CD14-positive monocyte (primary cell): ENCODE measurements at regions not wholly inside any gene's neighbourhood (a gene's known extent, or its start where the extent isn't known, plus 50 kb on each side); places are given as distances from the start of the nearest gene placed in this dataset.

Experiments used
- DNase-seq, 3 donors: peaks; one replicate each; pipeline ENCODE4 v3.0.0-alpha.2; 2011 to 2022
- H2AFZ ChIP-seq: 2 replicates; pipeline ENCODE4 v1.6.0; 2012; ENCODE audit warnings: mild to moderate bottlenecking, low read depth, low read length, inconsistent platforms; ENCODE audit not compliant: insufficient read depth, poor library complexity, severe bottlenecking
- H3K27ac ChIP-seq, 2 donors: 1 replicate in 1 of 2; 2 replicates in 1 of 2; pipeline ENCODE4 v1.5.1; 2012 to 2013; ENCODE audit warnings: low read length in 2 of 2, control low read depth in 1 of 2, inconsistent platforms in 1 of 2, low read depth in 1 of 2, mild to moderate bottlenecking in 1 of 2
- H3K27me3 ChIP-seq, 2 donors: one replicate each; pipeline versions ENCODE4 v1.6.0 to v1.6.1; 2011 to 2013; ENCODE audit warnings: low read length in 2 of 2; ENCODE audit not compliant: control insufficient read depth in 2 of 2, insufficient read depth in 2 of 2
- H3K36me3 ChIP-seq, 2 donors: replicated peaks in 1 of 2; 1 replicate in 1 of 2; 2 replicates in 1 of 2; pipeline versions ENCODE4 v1.5.1 to v1.6.1; 2012 to 2013; ENCODE audit warnings: low read length in 2 of 2, control low read depth in 1 of 2, inconsistent platforms in 1 of 2, mild to moderate bottlenecking in 1 of 2; ENCODE audit not compliant: insufficient read depth in 2 of 2, control insufficient read depth in 1 of 2
- H3K4me1 ChIP-seq, 2 donors: 1 replicate in 1 of 2; 2 replicates in 1 of 2; pipeline versions ENCODE4 v1.5.1 to v1.6.1; 2012 to 2013; ENCODE audit warnings: low read length in 2 of 2, control low read depth in 1 of 2, inconsistent platforms in 1 of 2, mild to moderate bottlenecking in 1 of 2, moderate library complexity in 1 of 2; ENCODE audit not compliant: insufficient read depth in 2 of 2, control insufficient read depth in 1 of 2
- H3K4me2 ChIP-seq: replicated peaks from 2 replicates; pipeline ENCODE3; 2012; ENCODE audit warnings: low read length, moderate library complexity, mild to moderate bottlenecking; ENCODE audit not compliant: poor library complexity, severe bottlenecking; ENCODE audit errors: extremely low read depth
- H3K4me3 ChIP-seq, 3 experiments: fragments of 200-600 bp in 1 of 3; sonication (generic) in 1 of 3; replicated peaks in 1 of 3; 1 replicate in 2 of 3; 2 replicates in 1 of 3; pipeline ENCODE4 v1.5.1; 2011 to 2013; ENCODE audit warnings: low read length in 3 of 3, mild to moderate bottlenecking in 3 of 3, control low read depth in 2 of 3, low read depth in 2 of 3, inconsistent platforms in 1 of 3, moderate library complexity in 1 of 3
- H3K79me2 ChIP-seq: 2 replicates; pipeline ENCODE4 v1.6.0; 2012; ENCODE audit warnings: mild to moderate bottlenecking, control low read depth, inconsistent platforms, low read length, moderate library complexity; ENCODE audit not compliant: insufficient read depth
- H3K9ac ChIP-seq: 2 replicates; pipeline ENCODE4 v1.6.0; 2017; ENCODE audit warnings: low read length, mild to moderate bottlenecking; ENCODE audit not compliant: insufficient read depth, poor library complexity, severe bottlenecking
- H3K9me3 ChIP-seq, 2 donors: replicated peaks in 1 of 2; 1 replicate in 1 of 2; 2 replicates in 1 of 2; pipeline versions ENCODE4 v1.5.1 to v1.6.1; 2012 to 2013; ENCODE audit warnings: low read length in 2 of 2, control low read depth in 1 of 2; ENCODE audit not compliant: control insufficient read depth in 1 of 2, insufficient read depth in 1 of 2
- H4K20me1 ChIP-seq: 2 replicates; pipeline ENCODE4 v1.6.0; 2012; ENCODE audit warnings: mild to moderate bottlenecking, low read length, control low read depth, moderate library complexity; ENCODE audit not compliant: insufficient read depth
- H3K27ac Mint-ChIP-seq, 7 donors: one replicate each; pipeline ENCODE4 v1.8.0; 2020; ENCODE audit warnings: mild to moderate bottlenecking in 7 of 7, mixed read lengths in 7 of 7, moderate library complexity in 6 of 7, inconsistent platforms in 2 of 7
- H3K27me3 Mint-ChIP-seq, 3 donors: one replicate each; pipeline ENCODE4 v1.8.0; 2021 to 2022; ENCODE audit warnings: low read depth in 3 of 3, mild to moderate bottlenecking in 3 of 3, mixed read lengths in 3 of 3, moderate library complexity in 3 of 3, inconsistent platforms in 1 of 3
- H3K36me3 Mint-ChIP-seq, 2 donors: one replicate each; pipeline ENCODE4 v1.8.0; 2020; ENCODE audit warnings: mixed read lengths in 2 of 2, inconsistent platforms in 1 of 2, mild to moderate bottlenecking in 1 of 2
- H3K4me1 Mint-ChIP-seq: one replicate; pipeline ENCODE4 v1.8.0; 2020; ENCODE audit warnings: mild to moderate bottlenecking, mixed read lengths
- H3K4me3 Mint-ChIP-seq, 2 donors: one replicate each; pipeline ENCODE4 v1.8.0; 2020; ENCODE audit warnings: mild to moderate bottlenecking in 2 of 2, mixed read lengths in 2 of 2, moderate library complexity in 1 of 2
- H3K9me3 Mint-ChIP-seq, 7 donors: one replicate each; pipeline ENCODE4 v1.8.0; 2020 to 2022; ENCODE audit warnings: mixed read lengths in 7 of 7, mild to moderate bottlenecking in 6 of 7, moderate library complexity in 6 of 7, inconsistent platforms in 2 of 7
- CTCF ChIP-seq: fragments of 200-600 bp; IDR thresholded peaks from one replicate; pipeline ENCODE4 v1.8.0; 2022; ENCODE audit warnings: antibody characterized with exemption, mild to moderate bottlenecking
- WGBS: methylation state at CpG from one replicate; pipeline ENCODE4 v1.1.5; 2013; ENCODE audit warnings: missing lambda C conversion rate; ENCODE audit not compliant: insufficient coverage; 5-methylcytosine and 5-hydroxymethylcytosine counted together
- intact Hi-C, 2 donors: fragments of 100-400 bp; cut with micrococcal nuclease; formaldehyde crosslinking; loops; one replicate each; pipeline versions ENCODE4 v1.15.0 to v1.15.1; 2023

GRCh38 chr15:96768435-96768789 lies 437.9 kb downstream of the NR2F2 start:
- H3K27ac ChIP-seq, result no peak overlapping the region
- H3K9me3 ChIP-seq, result no peaks in the 10 kb centered on the region
- H3K4me1 ChIP-seq, result peaks cover 7 to 16% of the 10 kb centered on the region in 2 donors
- peaks cover 13% of the 10 kb centered on the region for H3K4me1 Mint-ChIP-seq
- no peak overlapping the region for H3K4me2 ChIP-seq
- H3K4me3 ChIP-seq, result no peak overlapping the region
- no peaks in the 10 kb centered on the region for H3K27me3 ChIP-seq
- intact Hi-C loops, result no loop called here
- H3K27me3 Mint-ChIP-seq, result peaks cover 4 to 5% (median 5%) of the 10 kb centered on the region in 3 donors
- no peak overlapping the region for H3K9ac ChIP-seq
- no peaks in the 10 kb centered on the region for H4K20me1 ChIP-seq
- no peak for DNase-seq
- no peak for TF ChIP-seq CTCF
- H3K27ac Mint-ChIP-seq, result no peak overlapping the region
- H3K36me3 ChIP-seq, result no peaks in the 10 kb centered on the region
- 61% methylated on average over 5 of the region's 5 CpGs for WGBS
- H3K36me3 Mint-ChIP-seq, result no peaks in the 10 kb centered on the region
- no peaks in the 10 kb centered on the region for H3K79me2 ChIP-seq
- peaks cover 0 to 6% (median 3%) of the 10 kb centered on the region in 7 donors for H3K9me3 Mint-ChIP-seq
- H3K4me3 Mint-ChIP-seq, result no peak overlapping the region
- H2AFZ ChIP-seq, result no peak overlapping the region

GRCh38 chr15:96771035-96771434 lies 440.5 kb downstream of the NR2F2 start:
- no peak overlapping the region for H3K27ac Mint-ChIP-seq
- no CpG with 5 or more reads among the region's 2 CpGs for WGBS

More at GRCh38 chr15:96771035-96771434, 440.5 kb downstream of the NR2F2 start:
- no peaks in the 10 kb centered on the region for H3K79me2 ChIP-seq
- peaks cover 0 to 9% (median 2%) of the 10 kb centered on the region in 7 donors for H3K9me3 Mint-ChIP-seq
- no peak overlapping the region for H3K4me3 ChIP-seq
- no peak overlapping the region for H2AFZ ChIP-seq
- H3K36me3 ChIP-seq, result no peaks in the 10 kb centered on the region
- no peak overlapping the region for H3K27ac ChIP-seq
- peaks cover 7 to 16% of the 10 kb centered on the region in 2 donors for H3K4me1 ChIP-seq
- no peak for DNase-seq
- peaks cover 13% of the 10 kb centered on the region for H3K4me1 Mint-ChIP-seq
- intact Hi-C loops, result no loop called here
- H4K20me1 ChIP-seq, result no peaks in the 10 kb centered on the region
- no peaks in the 10 kb centered on the region for H3K9me3 ChIP-seq
- no peak overlapping the region for H3K4me3 Mint-ChIP-seq
- no peak overlapping the region for H3K9ac ChIP-seq
- no peak overlapping the region for H3K4me2 ChIP-seq
- no peak for TF ChIP-seq CTCF
- H3K27me3 Mint-ChIP-seq, result peaks cover 4 to 5% (median 4%) of the 10 kb centered on the region in 3 donors
- H3K36me3 Mint-ChIP-seq, result no peaks in the 10 kb centered on the region
- no peaks in the 10 kb centered on the region for H3K27me3 ChIP-seq
